Ascending aorta (tissue), 2 donors: ENCODE measurements at regions not wholly inside any gene's neighbourhood (a gene's known extent, or its start where the extent isn't known, plus 50 kb on each side); places are given as distances from the start of the nearest gene placed in this dataset.

ENCODE experiments used
- DNase-seq, 2 donors: peaks; one replicate each; pipeline ENCODE4 v3.0.0-alpha.2; 2019; ENCODE audit warnings: low spot score in 2 of 2
- H3K27ac ChIP-seq, 2 donors: fragments of 200-600 bp; sonication (generic); one replicate each; pipeline ENCODE4 v1.5.1; 2016 to 2017; ENCODE audit warnings: mild to moderate bottlenecking in 1 of 2
- H3K27me3 ChIP-seq: fragments of 200-600 bp; sonication (generic); one replicate; pipeline ENCODE4 v1.5.1; 2017
- H3K36me3 ChIP-seq, 2 donors: fragments of 200-600 bp; sonication (generic); one replicate each; pipeline ENCODE4 v1.5.1; 2016
- H3K4me1 ChIP-seq, 2 donors: fragments of 200-600 bp; sonication (generic); one replicate each; pipeline ENCODE4 v1.5.1; 2016 to 2017; ENCODE audit warnings: mild to moderate bottlenecking in 1 of 2
- H3K4me3 ChIP-seq, 2 donors: fragments of 200-600 bp; sonication (generic); one replicate each; pipeline ENCODE4 v1.5.1; 2016 to 2017; ENCODE audit warnings: mild to moderate bottlenecking in 1 of 2
- H3K9me3 ChIP-seq, 2 donors: fragments of 200-600 bp; sonication (generic); one replicate each; pipeline ENCODE4 v1.5.1; 2016
- intact Hi-C: fragments of 100-400 bp; cut with DNase I; formaldehyde crosslinking; loops from one replicate; pipeline ENCODE4 v1.15.1; 2023
- TF ChIP-seq, protein P1 (sequence below), 3 experiments: fragments of 200-600 bp in 2 of 3; fragments of 450-650 bp in 1 of 3; sonication (generic) in 2 of 3; IDR thresholded peaks; one replicate each; pipeline ENCODE4 v1.5.1; 2016 to 2019; ENCODE audit warnings: antibody characterized with exemption in 3 of 3, mild to moderate bottlenecking in 1 of 3, moderate library complexity in 1 of 3

DNA sequence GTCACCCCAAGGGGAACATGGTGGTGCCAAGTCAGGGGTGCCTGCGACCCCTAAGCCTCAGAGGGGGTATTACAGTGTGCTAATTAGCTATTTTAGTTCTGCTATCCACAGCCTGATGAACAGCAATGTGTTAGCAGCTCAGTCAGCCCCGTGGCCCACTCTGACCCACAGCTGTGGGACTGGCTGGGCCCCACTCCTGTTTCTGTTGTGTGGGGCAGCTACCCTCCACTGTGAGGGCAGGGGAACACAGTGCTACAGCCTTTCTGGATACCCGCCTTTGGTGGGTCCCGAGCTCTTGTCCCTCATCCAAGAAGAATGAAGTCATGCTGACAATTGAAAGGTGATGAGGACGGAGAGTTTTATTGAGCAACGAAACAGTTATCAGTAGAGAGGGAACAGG, 152.5 kb upstream of the GGTLC1 start:
- H3K4me3 ChIP-seq = no peak overlapping the region
- TF ChIP-seq, protein P1, sequence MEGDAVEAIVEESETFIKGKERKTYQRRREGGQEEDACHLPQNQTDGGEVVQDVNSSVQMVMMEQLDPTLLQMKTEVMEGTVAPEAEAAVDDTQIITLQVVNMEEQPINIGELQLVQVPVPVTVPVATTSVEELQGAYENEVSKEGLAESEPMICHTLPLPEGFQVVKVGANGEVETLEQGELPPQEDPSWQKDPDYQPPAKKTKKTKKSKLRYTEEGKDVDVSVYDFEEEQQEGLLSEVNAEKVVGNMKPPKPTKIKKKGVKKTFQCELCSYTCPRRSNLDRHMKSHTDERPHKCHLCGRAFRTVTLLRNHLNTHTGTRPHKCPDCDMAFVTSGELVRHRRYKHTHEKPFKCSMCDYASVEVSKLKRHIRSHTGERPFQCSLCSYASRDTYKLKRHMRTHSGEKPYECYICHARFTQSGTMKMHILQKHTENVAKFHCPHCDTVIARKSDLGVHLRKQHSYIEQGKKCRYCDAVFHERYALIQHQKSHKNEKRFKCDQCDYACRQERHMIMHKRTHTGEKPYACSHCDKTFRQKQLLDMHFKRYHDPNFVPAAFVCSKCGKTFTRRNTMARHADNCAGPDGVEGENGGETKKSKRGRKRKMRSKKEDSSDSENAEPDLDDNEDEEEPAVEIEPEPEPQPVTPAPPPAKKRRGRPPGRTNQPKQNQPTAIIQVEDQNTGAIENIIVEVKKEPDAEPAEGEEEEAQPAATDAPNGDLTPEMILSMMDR (IDR thresholded peaks at IDR 0.05) = no peak
- no peaks in the 10 kb centered on the region for H3K27me3 ChIP-seq
- no peak for DNase-seq
- H3K4me1 ChIP-seq = no peaks in the 10 kb centered on the region
- H3K27ac ChIP-seq = no peak overlapping the region
- no peaks in the 10 kb centered on the region for H3K9me3 ChIP-seq
- intact Hi-C loops = no loop called here
- H3K36me3 ChIP-seq = no peaks in the 10 kb centered on the region

DNA sequence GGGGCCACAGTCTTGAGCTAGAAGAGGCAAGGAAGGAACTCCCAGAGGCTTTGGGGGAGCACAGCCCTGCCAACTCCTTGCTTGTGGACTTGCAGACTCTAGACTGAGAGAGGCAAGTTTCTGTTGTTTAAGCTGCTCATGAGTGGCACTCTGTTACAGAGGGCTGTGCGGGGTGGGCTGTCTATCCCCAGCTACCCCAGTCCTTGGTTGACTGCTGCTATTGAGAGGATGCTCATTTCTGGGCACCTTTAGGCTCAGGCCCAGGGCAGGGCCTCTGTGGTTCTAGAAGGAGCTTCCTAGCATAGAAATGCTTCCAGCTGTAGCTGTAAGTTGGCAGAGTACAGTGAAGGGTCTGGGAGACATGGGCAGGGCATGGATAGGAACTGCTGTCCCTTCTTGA, 151.3 kb upstream of the GGTLC1 start:
- intact Hi-C loops = no loop called here
- Histone ChIP-seq H3K27ac (no peak overlapping the region), H3K9me3 (no peaks in the 10 kb centered on the region), H3K36me3 (no peaks in the 10 kb centered on the region), H3K4me3 (no peak overlapping the region), H3K27me3 (no peaks in the 10 kb centered on the region), H3K4me1 (no peaks in the 10 kb centered on the region)
- TF ChIP-seq, protein P1 (IDR thresholded peaks at IDR 0.05) = no peak
- no peak for DNase-seq

DNA sequence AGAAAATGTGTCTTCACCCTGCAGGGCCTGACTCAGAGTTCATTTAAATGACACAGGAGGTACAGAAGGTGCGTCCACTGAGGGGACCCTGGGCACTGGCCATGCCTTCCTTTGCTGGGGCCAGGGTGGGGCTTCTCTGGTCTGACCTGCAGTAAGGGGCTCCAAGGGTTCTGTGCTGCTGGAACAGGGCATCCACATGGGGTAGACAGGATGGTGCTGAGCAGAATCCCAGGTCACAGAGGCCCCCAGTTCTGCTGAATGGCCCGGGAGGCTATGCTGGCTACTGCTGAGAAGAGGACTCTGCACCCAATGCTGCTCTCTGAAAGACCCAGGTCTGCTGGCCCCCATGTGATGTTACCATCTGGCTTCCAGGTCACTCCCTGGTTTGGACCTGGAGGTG, 150.4 kb upstream of the GGTLC1 start:
- H3K4me3 ChIP-seq = no peak overlapping the region
- H3K27me3 ChIP-seq = no peaks in the 10 kb centered on the region
- intact Hi-C loops = no loop called here
- TF ChIP-seq, protein P1 (IDR thresholded peaks at IDR 0.05) = no peak
- H3K9me3 ChIP-seq = no peaks in the 10 kb centered on the region
- no peaks in the 10 kb centered on the region for H3K4me1 ChIP-seq
- no peak overlapping the region for H3K27ac ChIP-seq
- H3K36me3 ChIP-seq = no peaks in the 10 kb centered on the region
- DNase-seq = no peak

DNA sequence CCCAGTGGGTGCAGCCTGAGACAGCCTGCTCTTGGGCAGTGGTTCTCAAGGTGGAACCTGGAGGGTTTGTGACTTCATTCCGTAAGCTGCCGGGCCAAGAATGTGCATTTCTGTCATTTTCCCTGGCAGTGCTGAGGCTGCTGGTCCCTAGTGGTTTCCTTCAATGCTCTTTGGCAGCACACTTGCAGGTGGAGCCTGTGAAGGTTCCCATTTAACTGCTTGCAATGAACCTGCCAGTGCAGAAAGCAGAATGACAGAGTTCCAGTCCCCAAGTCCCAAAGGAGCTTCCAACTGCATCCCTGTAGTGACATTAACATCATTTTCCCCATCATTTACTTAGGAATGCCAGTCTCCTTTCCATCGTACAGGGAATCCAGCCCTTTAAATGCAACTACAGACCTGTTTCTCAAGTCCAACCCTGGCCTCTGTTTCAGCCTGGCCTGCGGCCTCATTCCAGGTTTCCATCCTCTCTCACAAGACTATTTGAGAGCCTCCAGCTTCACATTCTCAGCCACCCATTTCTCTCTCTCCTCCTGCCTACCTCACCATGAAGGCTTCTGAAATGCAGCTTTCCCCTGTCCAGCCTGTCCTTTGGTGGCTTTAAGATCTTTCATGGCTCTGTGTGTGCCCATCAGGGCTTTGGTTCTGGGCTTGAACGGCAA, 149.7 kb upstream of the GGTLC1 start:
- Histone ChIP-seq H3K36me3 (no peaks in the 10 kb centered on the region), H3K4me1 (no peaks in the 10 kb centered on the region), H3K4me3 (no peak overlapping the region), H3K27me3 (no peaks in the 10 kb centered on the region), H3K9me3 (no peaks in the 10 kb centered on the region), H3K27ac (no peak overlapping the region)
- intact Hi-C loops = no loop called here
- no peak for DNase-seq
- TF ChIP-seq, protein P1 (IDR thresholded peaks at IDR 0.05) = no peak

DNA sequence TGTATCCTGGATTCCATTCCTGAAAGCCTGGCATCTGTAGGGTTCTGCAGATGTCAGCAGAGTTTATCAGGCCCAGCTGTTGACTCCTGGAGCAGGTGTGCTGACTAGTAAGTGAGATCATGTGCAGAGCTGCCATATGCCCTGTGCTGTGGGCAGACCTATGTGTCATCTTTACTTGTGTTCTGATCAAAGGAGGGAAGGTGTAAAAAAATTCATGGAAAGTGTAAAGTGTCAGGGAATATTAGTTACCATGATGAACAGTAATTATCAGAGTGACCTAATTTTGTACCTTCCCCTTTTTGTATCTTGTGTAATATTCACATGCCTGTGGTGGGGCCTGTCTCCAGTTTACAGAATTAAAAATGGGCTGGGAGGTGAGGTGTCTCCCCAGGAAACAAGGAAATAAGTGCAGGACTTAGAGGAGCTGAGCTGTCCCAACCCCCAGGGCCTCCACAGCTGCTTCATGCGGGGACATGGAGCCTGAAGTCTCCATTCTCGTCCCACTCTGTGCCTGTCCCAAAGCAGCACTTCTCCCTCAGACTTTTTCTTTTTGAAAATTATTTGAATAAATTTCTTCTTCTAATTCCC, 148.2 kb upstream of the GGTLC1 start:
- Histone ChIP-seq H3K9me3 (no peaks in the 10 kb centered on the region), H3K4me3 (no peak overlapping the region), H3K4me1 (no peaks in the 10 kb centered on the region), H3K27me3 (no peaks in the 10 kb centered on the region), H3K27ac (no peak overlapping the region), H3K36me3 (no peaks in the 10 kb centered on the region)
- TF ChIP-seq, protein P1 (IDR thresholded peaks at IDR 0.05) = no peak
- intact Hi-C loops = no loop called here
- DNase-seq = no peak
